ENCODE measurements at regions not wholly inside any gene's neighbourhood (a gene's known extent, or its start where the extent isn't known, plus 50 kb on each side); places are given as distances from the start of the nearest gene placed in this dataset.

DNA sequence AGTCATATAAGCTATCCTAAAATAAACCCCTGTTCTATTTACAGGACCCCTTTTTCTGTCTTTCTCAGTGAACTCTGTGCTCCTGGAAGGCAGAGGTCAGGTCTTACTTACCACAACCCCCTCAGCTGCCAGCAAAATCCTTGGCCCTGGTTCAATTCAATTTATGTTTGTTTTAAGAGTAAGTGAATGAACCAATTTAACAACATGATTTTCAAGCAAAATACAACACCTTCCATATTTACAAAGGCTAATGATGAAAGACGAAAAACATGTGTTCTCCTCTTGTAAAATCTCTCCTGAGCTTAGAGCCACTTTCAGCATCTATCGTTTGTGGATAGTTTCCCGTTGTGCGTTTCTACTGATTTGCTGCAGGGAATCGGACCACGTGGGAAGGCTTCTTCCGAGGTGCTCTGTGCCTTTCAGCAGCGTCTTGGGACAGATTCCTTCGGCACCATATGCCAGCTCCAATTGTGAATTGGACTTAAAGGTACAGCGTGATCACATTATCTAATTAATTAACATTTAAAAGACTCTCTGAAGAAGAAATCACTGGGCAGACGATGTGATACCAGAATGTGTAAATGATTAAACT lies 411.7 kb downstream of the IRS2 start:
- DNase-seq (ENCODE audit: low spot score), result no peak

DNA sequence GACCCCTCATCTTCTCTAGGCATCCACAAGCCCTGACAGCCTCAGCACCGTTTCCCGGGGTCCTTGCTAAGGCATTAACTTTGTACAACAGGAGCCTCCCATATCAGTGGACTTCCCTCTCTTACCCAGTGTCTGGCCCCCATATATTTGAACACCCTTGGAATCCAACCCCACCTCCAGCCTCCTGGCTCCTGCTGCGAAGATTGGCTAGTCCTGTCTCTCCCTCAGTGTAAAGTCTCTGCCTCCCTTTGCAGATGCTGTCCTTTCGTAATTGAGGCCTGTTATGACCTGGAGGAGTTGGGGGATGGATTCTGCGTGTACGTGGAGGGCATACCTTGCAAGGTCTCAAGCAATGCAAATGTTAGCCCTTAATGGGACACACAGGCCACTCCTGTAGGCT lies 413.7 kb downstream of the IRS2 start:
- no peak for DNase-seq (ENCODE audit: low spot score)

DNA sequence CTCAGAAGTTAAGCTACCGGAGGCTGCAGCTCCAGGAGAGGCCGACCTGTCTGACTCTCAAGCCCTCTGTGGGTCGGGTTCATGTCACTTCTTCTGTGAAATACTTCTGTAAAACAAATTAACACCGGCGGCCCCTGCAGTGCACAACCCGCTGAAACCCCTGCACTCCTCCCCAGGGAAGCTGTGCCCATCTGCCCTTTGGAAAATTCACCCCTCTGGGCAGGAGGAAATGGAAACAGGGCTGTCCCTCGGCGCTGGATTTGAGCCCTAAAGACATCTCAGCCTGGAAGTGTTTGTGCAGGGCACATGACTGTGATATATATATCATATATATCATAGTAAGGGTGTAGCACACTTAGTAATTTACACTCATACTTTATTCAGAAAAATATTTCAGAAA lies 415.3 kb downstream of the IRS2 start:
- no peak for DNase-seq (ENCODE audit: low spot score)

DNA sequence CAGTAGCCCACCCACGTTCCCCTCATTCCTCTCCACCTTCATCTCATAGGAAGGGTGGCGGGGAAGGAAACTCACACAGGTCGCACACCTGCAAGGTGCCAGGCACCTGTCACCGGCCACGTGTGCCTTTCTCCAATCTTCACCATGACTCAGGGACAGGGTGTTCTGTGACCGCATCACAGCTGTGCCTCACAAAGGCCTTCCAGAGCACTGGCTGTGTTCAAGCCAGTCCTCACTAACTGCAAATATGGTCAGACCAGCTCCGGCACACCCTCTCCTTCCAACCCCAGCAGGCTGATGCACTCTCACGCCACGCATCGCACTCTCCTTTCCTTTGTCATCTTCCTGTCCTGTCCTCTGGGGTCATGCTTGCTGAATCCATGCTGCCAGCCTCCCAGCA lies 415.9 kb downstream of the IRS2 start:
- no peak for DNase-seq (ENCODE audit: low spot score)

GRCh38 chr13:109369353-109370052 lies 416.9 kb downstream of the IRS2 start:
- DNase-seq (ENCODE audit: low spot score), result no peak

DNA sequence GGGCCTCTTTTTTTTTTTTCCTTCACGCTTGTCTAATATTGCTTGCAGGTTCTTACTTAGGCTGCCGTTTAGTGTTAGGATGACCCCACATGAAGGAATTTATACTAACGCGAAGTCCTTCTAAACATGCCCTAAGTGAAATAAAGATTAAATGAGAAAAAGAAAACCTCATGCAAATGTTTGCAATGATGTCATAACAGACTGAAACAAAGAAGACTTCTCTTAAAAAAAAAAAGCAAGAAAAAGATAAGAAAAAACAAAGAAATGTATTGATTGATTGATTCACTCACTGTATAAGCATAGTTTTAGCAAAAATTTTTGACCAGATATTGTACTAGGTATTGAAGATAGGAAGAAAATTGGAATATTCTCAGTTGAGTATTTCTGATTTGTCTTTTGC lies 418.2 kb downstream of the IRS2 start:
- DNase-seq (ENCODE audit: low spot score), result no peak

DNA sequence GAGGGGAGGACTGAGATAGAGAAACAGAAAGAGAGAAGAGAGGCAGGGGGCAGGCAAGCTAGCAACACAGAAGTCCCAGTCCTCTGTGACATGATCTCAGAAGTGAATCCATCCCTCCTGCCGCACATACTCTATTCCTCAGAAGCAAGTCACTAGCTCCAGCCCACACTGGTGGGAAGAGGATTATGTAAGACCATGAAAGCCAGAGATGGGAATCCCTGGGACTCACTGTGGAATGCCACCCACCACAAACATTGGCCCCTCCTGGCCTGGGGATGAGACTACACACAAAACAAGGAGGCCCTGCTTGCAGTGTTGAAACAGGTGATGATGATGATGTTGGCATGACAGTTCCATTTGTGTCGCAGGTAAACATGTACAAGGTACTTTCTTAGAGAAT lies 419.9 kb downstream of the IRS2 start:
- DNase-seq (ENCODE audit: low spot score), result no peak

- DNase-seq (ENCODE audit: low spot score), result no peak
These were observed 423.0 kb downstream of the IRS2 start for GRCh38 chr13:109363431-109363830.

GRCh38 chr13:109362616-109363015 lies 423.8 kb downstream of the IRS2 start:
- no peak for DNase-seq (ENCODE audit: low spot score)

DNA sequence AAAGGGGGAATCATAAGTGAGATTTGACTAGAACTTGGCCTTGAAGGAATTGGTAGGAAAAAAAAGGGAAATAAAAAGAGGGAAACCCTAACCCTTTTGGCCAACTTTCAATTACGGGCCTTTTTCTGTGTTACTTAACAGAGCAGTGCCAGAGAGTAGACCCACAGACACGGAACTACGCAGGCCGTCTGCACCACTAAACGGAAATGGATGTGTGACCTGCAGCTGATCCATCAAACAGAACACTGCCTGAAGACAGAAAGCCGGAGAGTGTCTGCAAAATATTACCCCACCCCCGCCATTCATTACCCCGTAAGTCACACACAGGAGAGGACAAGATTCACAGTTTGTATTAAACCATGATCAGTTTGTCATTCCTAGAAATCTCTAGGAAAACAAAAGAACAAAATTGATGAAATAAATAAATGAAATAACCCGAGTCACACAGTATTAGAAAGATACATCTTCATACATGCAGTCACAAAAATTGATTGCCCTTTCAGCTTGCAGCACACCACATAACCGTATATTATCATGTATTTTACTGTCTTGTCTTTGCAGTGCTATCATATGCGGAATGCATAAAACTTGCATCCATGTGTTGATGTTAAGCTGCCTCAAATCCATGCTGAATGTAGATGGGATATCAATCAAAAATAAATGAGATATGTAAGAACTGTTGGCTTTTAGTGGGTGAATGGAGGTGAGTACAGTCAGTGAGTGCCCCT lies 424.7 kb downstream of the IRS2 start:
- no peak for DNase-seq (ENCODE audit: low spot score)

DNA sequence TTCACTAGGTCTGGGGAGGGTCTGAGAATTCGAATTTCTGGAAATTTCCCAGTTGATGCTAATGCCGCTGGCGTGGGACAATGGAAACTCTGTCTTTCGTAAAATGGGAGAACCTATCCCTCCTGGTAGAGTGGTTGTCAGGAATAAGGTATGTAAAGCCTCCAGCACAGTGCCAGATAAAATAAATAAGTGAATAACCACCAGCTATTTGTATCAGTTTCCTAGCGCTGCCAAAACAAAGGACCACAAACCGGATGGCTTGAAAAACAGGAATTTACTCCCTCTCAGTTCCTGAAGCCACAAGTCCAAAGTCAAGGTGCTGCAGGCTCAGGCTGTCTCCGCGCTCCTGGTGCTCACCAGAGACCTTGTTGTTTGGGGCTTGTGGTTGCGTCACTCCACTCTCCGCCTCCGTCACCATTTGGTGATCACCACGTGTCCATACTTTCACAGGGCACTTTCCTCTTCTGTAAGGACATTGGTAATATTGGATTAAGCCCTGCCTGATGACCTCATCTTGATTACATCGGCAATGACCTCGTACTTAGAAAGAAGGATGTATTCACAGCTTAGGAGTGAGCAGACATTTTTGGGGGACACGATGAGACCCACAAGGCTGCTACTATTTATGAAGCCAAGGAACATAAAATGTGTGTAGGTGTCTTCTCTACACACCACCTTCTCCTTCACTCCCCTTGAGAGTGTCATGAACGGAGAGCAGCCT lies 428.5 kb downstream of the IRS2 start:
- no peak for DNase-seq (ENCODE audit: low spot score)

- DNase-seq (ENCODE audit: low spot score), result no peak
These were observed 430.4 kb downstream of the IRS2 start for GRCh38 chr13:109355875-109356434.

DNA sequence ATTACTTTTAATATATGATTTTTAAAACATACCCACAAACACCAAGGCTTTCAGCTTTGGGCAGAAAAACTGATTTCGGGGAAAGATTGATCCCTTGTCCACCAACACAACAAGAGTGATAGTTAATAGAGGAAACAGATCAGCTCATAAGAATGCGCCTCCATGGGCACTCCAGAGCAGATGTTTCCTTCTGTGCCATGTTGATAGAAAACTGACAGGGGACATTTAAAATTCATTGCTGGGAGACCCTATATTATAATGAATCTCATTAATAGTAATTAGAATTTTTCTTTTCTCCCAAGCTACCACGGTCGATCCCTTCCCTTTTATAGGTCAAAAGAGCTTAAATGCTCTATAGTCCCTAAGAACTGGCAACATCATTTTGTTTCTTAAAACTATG lies 431.2 kb downstream of the IRS2 start:
- DNase-seq (ENCODE audit: low spot score), result no peak

DNA sequence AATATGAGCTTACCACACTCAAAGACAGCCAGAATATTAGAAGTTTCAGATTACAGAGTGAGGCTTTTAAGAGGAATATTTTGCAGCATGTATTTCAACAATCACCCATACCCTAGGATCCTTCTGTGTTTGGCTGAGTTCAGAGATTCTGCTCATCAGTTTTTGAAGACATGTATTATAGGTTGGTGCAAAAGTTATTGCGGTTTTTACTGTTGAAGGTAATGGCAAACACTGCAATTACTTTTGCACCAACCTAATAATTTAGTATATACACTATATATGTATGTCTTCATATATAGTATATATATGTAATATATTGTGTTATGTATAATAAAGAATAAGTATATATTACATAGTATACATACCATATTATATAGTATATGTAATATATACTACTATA lies 435.1 kb downstream of the IRS2 start:
- no peak for DNase-seq (ENCODE audit: low spot score)

GRCh38 chr13:109348519-109349258 lies 437.7 kb downstream of the IRS2 start:
- DNase-seq (ENCODE audit: low spot score), result no peak

DNA sequence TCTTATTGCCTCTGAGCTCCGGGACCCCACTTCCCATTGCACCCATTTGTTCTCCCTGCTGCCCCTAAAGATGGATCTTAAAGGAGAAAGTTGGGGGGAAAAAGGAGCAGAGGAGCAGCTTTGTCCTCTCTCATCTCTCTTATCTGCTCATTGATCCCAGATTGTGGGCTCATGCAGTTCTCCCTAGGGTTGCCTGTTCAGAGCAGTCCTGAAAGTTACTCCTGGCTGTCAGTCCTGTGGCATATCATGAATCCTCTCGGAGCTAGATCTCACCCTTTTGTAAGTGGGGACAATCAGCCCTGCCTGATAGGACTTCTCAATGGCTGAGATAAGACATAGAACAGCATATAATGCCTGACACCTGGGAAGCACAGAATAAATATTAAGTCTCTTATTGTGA lies 440.3 kb downstream of the IRS2 start:
- DNase-seq (ENCODE audit: low spot score), result no peak

DNA sequence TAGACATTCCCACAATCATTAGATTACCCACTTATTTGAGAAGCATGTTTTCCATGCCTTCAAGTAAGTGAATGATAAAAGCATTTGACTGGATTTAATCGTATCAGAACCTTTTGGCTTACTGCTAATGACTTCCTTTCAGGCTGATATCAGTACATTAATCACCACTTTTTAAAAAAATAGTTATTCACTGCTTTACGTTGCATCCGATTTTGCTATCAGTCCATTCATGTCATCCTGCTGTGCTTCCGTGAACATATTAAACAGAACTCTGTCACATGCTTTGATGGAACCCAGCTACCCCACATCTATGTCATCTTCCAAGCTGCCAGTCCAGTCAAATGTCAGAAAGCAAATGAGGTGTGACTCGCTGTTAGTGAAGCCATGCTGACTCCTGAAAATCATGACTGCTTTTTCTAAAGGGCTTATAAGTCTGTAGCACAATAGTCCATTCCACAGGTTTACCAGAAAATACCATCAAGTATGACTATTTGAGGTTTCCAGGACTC lies 440.9 kb downstream of the IRS2 start:
- no peak for DNase-seq (ENCODE audit: low spot score)

- no peak for DNase-seq (ENCODE audit: low spot score)
These were observed 441.7 kb downstream of the IRS2 start for GRCh38 chr13:109344552-109345157.

DNA sequence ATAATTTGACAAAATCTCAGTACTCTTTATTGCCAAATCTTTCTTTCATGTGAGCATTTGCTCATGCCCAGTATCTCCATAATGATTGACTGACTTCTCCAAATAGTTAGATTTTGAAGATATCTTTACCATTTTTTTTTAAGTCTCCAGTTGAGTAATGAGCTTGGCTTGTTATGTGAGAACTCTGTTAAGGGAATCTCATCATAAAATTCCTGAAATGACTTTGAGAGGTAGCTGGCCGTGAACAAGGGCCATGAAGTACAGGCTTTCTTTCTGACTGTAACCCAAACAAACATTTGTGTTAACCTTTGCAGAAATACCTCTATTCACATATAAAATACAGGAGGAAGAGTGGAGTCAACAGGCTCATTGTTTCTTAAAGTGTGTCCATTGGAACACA lies 449.7 kb downstream of the IRS2 start:
- no peak for DNase-seq (ENCODE audit: low spot score)

DNA sequence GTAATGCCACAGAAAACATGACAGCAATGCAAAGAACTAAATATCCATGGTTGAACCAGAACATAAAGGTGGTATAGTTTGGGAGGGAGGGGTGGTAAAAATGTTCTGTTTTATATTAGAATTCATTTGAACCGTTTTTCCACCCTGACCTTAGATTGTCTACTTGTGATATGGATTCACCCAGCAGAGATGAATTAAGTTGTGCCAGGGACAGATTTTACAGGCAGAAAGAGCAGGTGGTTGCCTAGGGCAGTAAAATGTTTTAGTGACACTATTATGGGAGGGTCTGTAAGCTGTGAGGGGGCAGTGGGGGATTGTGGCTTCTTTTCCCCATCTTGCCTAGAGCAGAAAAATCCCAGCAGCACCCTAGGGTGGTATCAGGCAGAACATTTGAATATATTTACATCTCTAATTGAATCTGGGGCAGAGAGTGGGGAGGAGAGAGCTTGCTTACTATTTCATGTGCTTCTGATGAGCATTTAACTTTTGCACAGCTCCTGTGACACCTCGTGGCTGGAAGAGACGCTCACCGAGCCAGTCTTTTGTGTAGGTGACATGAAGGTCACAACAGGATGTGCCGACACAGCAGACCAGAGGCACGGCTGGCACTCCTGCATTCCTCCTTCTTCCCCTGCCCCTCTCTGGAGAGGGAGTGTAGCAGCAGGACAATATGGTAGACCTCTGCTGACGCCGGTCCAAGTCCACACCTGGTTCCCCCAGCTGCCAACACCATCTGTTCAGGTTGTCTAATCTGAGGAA lies 452.3 kb downstream of the IRS2 start:
- no peak for DNase-seq (ENCODE audit: low spot score)

All from mesenteric fat pad (tissue), 1 donor.